ENCODE measurements at regions not wholly inside any gene's neighbourhood (a gene's known extent, or its start where the extent isn't known, plus 50 kb on each side); places are given as distances from the start of the nearest gene placed in this dataset.

DNA sequence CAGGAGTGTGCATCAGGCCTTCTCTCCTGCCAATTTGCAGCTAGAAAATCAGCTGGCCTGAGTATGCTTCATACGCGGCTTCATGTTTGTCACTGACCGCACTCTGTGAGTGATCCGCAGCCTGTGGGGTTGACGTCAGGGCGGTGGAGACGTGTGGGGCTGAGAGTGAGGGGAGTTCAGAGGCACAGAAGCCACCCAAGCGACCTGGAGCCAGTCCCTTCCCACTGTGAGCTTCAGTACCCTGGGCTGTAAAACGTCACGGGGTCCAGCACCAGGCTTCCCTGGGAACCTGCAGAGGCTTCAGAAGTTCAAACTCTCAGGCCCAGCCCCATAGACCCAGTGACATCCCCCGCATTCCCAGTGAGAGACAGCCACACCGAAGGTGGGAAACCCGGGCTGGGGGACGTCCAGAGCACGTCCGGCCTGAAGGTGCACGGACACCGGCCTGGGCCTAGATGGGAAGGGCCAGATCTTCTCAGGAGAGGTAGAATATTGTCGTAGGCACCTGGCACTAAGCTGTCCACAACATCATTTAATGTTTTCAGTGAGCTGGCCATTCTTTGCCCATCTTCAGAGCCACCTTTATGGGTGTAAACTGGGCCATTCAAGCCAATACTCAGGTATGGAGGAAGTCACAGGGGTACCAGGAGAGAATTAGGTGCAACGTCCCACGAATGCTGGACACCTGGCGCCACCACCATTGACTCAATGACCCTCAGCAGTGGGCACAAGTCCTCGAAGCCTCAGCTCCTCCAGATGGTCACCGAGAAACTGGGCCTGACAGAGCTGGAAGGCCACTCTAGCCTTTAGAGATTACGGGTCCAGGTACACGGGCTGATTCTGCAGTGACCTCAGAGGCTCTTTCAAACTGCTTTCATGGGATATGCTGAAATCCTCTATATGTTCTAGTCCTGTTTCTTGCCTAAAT, 235.6 kb upstream of the MYT1L start:
- no peak for DNase-seq

- no peak for DNase-seq
These were observed 234.6 kb upstream of the MYT1L start for GRCh38 chr2:2565671-2566070.

- DNase-seq = no peak
These were observed 233.4 kb upstream of the MYT1L start for GRCh38 chr2:2564300-2565078.

DNA sequence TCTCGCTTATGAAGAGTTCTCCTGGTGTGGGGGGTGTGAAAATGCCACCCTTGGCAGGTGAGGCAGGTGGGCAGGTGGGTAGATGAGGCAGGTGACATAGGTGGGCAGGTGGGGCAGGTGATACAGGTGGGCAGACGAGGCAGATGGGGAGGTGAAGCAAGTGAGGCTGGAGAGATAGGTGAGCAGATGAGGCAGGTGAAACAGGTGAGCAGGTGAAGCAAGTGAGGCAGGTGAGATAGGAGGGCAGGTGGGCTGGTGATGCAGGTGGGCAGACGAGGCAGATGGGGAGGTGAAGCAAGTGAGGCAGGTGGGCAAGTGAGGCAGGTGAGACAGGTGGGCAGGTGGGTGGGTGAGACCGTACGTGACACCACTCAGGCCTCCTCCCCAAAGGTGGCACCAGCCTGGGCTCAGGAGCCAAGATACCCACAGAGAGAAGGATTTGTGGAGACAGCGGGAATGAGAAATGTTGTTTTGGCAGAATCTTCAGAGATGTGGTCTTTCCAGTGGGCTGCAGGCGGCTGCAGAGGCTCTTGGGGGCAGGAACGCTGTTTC, 232.3 kb upstream of the MYT1L start:
- no peak for DNase-seq

DNA sequence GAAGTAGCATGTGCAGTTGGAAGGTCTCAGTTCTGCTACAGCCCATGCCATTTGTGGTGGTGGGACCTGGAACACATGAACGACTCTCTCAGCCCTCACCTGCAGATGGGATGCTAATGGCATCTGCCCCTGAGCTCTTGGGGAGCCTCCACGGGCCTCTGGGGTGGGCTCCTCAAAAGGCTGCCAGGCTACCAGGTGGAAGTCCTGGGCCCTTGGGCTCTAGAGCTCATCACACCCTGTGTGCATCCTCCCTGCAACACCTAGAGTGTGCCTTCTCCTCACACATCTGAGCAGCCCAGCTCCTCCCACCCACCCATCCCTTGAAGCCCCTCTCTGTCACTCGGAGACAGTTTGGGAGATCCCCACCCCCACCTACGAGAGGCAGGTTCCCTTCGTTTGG, 231.8 kb upstream of the MYT1L start:
- no peak for DNase-seq

DNA sequence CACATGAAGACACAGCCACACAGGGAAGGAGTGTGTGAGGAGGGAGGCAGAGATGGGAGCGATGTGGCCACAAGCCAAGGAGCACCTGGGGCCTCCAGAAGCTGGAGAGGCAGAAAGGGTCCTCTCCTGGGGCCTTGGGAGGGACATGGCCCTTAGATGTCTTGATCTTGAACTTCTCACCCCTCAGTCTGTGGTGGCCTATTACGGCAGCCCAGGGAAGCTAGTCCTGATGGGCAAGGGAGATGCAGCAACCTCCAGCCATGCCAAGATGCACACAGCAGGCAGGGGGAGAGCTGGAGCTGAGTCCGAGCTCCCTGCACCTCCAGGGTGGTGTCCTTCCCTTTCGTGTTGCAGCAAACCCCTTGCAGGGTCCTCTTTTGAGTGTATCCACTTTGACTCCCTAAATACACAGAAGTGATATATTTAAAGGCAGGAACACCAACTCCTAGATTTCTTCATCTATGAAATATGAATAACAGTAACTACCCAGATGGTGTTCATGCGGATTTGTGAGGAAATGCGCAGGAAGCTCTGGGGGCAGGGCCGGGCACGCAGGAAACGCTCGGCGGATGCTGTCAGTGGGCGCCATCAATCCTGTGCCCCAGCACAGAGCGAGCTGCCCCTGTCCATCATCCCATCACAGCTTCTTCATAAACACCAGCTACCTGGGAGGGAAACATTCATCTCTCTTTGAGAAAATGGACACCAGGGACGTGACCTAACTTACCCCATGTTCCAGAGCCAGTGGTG, 230.4 kb upstream of the MYT1L start:
- DNase-seq = no peak

DNA sequence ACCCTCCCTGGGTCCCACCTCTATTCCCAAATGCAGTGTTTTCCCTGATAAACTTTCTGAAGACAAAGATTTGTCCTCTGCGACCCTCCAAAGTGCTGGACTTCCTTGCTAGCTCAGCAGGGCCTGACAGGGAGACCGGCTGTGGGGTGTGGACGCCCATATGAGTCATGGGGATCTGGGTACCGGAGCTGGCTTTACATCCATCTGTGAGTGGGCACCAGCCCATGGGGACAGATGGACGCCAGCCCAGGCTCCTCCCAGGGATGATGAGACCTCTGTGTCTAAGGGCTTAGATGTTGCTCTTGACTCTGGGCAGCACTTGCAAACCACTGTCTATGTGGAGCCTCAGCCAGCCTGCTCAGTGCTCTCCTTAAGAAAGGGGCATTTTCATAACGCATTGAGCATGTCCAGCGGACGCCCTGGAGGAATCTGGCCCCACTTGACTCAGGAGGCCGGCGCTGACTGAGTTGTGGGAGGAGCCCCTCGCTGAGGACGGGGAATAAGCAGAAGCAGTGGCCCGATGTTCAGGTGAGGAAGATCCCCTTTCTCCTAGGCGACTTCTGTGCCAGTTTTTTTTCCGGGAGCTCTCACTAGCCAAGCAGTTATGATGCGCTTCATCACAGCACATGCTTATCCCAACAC, 229.4 kb upstream of the MYT1L start:
- DNase-seq = no peak

GRCh38 chr2:2558476-2558875, 227.4 kb upstream of the MYT1L start:
- DNase-seq = no peak

GRCh38 chr2:2557475-2557874, 226.4 kb upstream of the MYT1L start:
- DNase-seq = no peak

GRCh38 chr2:2550856-2551255, 219.8 kb upstream of the MYT1L start:
- no peak for DNase-seq

DNA sequence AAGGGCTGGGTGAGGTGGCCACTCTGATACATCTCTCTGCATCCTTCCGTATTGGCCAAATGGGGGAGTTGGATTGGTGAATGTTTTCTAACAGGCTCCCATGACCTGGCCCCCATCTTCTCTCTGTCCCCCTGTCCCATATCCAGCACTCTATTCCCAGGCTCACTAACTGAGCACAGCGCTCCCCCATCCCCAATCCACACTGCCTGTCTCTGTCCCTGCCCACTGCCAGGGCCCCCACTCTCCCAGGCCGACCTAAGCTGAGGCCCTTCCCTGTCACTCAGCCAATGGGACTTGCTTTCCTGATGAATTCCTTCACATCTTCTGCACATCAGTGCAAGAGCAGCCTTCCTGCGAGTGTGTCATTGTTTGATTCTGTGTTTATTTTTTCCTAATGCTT, 216.8 kb upstream of the MYT1L start:
- DNase-seq = no peak

- DNase-seq = no peak
These were observed 216.4 kb upstream of the MYT1L start for GRCh38 chr2:2547451-2547850.

DNA sequence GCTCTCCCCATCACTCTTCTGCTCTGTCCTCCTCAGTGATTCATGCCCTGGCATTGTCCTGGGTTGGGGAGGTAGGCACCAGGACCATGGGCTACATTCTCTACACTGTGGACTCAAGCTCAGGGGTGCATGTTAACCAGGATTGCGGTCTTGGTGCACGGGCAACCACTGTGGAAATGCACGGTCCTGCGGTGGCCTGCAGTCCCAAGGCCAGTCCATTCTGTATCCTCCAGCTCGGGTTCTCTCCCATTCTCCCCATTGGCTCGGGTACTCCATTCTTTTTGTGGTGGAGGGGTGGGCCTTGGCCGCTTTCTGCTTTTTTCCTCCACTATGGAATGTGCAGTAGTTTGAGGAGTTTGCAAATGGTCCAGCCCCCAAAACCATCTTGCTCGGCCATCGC, 215.0 kb upstream of the MYT1L start:
- no peak for DNase-seq

- DNase-seq = no peak
These were observed 212.0 kb upstream of the MYT1L start for GRCh38 chr2:2542966-2543611.

DNA sequence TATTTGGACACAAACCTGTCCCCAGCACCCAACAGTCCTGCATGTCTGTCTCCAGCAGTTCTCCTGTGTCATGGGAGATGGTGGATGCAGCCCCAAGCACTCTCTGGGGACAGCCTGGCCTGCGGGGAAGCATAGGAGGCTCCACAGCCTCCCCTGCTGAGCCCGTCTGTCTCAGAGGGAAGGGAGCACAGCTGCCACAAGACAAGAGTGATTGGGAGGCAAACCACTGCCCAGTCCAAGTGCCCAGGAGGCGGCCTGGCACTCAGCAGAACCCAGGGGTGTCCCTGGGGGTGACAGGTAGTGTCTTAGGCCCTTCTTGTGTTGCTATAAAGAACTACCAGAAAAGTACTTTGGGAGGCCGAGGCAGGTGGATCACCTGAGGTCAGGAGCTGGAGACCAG, 211.2 kb upstream of the MYT1L start:
- DNase-seq = no peak

GRCh38 chr2:2540406-2540805, 209.3 kb upstream of the MYT1L start:
- no peak for DNase-seq

DNA sequence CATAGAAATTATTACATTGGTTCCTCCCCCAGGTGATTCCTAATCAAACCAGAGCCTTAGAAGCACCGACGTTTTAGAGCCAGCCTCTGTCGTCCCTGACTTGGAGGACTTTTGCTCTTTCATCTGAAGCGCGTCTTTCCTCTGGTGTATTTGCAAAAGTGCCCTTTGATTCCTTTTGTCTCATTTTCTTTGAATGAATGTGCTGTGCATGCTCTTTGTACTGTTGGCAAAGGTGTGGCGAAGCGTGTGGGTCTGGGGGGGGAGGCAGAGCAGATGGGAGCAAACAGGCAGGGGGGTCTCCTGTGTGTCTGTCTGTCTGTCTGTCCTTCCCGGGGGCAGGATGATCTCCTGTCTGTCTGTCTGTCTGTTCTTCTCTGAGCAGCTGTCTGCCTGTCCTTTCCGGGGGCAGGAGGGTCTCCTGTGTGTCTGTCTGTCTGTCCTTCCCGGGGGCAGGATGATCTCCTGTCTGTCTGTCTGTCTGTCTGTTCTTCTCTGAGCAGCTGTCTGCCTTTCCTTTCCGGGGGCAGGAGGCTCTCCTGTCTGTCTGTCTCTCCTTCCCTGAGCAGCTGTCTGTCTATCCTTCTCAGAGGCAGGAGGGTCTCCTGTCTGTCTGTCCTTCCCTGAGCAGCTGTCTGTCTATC, 205.5 kb upstream of the MYT1L start:
- no peak for DNase-seq

DNA sequence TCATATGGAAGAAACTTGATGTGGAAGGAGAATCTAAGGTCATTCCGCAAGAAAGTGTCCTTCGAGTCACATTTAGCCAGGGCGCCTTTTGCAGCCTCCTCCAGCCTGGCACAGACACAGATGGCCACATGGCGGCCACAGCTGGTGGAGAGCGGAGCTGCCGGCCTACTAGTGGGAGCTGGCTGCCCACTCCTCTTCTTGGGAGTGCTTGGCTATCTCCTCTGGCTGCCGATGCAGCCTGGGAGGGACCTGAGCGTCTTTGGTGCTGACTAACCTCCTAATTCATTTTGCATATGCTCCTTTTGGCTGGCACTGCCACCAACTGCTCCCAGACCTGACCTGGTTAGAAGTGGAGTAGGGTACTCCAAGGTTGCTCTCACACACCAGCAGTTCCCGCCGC, 199.3 kb upstream of the MYT1L start:
- no peak for DNase-seq

GRCh38 chr2:2528846-2529245, 197.8 kb upstream of the MYT1L start:
- DNase-seq = no peak

GRCh38 chr2:2527148-2527547, 196.1 kb upstream of the MYT1L start:
- DNase-seq = no peak

DNA sequence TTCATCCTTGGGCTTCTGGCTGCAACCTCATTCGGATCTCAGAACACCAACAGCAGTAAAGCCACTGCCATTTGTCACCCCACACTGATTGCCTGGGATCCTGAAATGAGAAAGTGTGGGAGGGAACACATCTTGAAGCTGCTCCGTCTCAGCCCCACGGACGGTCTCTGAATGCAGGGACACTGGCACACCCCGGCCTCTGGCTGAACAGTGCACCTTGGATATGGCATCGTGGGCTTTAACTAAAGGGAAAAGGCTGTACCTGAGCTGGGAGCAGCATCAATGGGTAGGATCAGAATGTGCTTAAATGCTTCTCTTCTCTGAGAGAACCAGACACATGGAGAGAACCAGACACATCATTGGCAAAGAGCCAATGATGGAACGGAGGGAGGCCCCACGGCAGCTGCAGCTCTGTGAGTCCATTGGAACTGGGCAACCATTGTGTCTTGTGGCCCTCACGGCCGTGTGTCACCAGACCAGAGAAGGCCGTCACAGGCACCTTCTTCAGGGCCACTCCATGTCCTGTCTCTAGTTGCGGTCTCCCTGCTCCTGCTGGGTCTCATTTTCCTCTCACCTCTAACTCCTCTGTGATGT, 193.4 kb upstream of the MYT1L start:
- no peak for DNase-seq
